ENCODE measurements at regions not wholly inside any gene's neighbourhood (a gene's known extent, or its start where the extent isn't known, plus 50 kb on each side); places are given as distances from the start of the nearest gene placed in this dataset.

- Histone ChIP-seq H3K4me1 (ENCODE audit: insufficient read depth, low read length, poor library complexity, severe bottlenecking) (no peaks in the 10 kb centered on the region), H3K9ac (ENCODE audit: low read depth, low read length, poor library complexity, severe bottlenecking) (no peak overlapping the region), H3K9me2 (replicated peaks; ENCODE audit: low read depth, low read length) (no peaks in the 10 kb centered on the region), H3F3A (ENCODE audit: low read depth) (no peaks in the 10 kb centered on the region), H4K20me1 (ENCODE audit: insufficient read depth, low read length, poor library complexity, severe bottlenecking) (no peaks in the 10 kb centered on the region), H2AFZ (ENCODE audit: low read length) (no peak overlapping the region), H3K9me3 (ENCODE audit: insufficient read depth, low read depth, low read length) (no peaks in the 10 kb centered on the region), H3K27me3 (ENCODE audit: insufficient read depth, low read length, poor library complexity, severe bottlenecking) (no peaks in the 10 kb centered on the region), H3K4me2 (ENCODE audit: low read depth, low read length, poor library complexity, severe bottlenecking) (no peak overlapping the region), H3K36me3 (ENCODE audit: insufficient read depth, low read length) (no peaks in the 10 kb centered on the region), H3K4me3 (ENCODE audit: low read length, poor library complexity, severe bottlenecking) (no peak overlapping the region), H3K79me2 (ENCODE audit: insufficient read depth, low read length) (no peaks in the 10 kb centered on the region)
- TF ChIP-seq EZH2phosphoT487 (IDR thresholded peaks at IDR 0.05; ENCODE audit: borderline replicate concordance) (no peak), CTCF (conservative IDR thresholded peaks at IDR 0.05; ENCODE audit: low read length) (no peak)
These were observed 604.9 kb upstream of the PTBP2 start for GRCh38 chr1:96116731-96117130.

- TF ChIP-seq EZH2phosphoT487 (IDR thresholded peaks at IDR 0.05; ENCODE audit: borderline replicate concordance) = no peak
- TF ChIP-seq CTCF (conservative IDR thresholded peaks at IDR 0.05; ENCODE audit: low read length) = no peak
- H3K79me2 ChIP-seq (ENCODE audit: insufficient read depth, low read length) = no peaks in the 10 kb centered on the region
- no peaks in the 10 kb centered on the region for H3K27me3 ChIP-seq (ENCODE audit: insufficient read depth, low read length, poor library complexity, severe bottlenecking)
- H3K9me2 ChIP-seq (replicated peaks; ENCODE audit: low read depth, low read length) = no peaks in the 10 kb centered on the region
- no peaks in the 10 kb centered on the region for H3F3A ChIP-seq (ENCODE audit: low read depth)
- H3K4me2 ChIP-seq (ENCODE audit: low read depth, low read length, poor library complexity, severe bottlenecking) = no peak overlapping the region
- H3K9me3 ChIP-seq (ENCODE audit: insufficient read depth, low read depth, low read length) = no peaks in the 10 kb centered on the region
- H4K20me1 ChIP-seq (ENCODE audit: insufficient read depth, low read length, poor library complexity, severe bottlenecking) = no peaks in the 10 kb centered on the region
- H2AFZ ChIP-seq (ENCODE audit: low read length) = no peak overlapping the region
- H3K9ac ChIP-seq (ENCODE audit: low read depth, low read length, poor library complexity, severe bottlenecking) = no peak overlapping the region
- no peak overlapping the region for H3K4me3 ChIP-seq (ENCODE audit: low read length, poor library complexity, severe bottlenecking)
- H3K4me1 ChIP-seq (ENCODE audit: insufficient read depth, low read length, poor library complexity, severe bottlenecking) = no peaks in the 10 kb centered on the region
- H3K36me3 ChIP-seq (ENCODE audit: insufficient read depth, low read length) = no peaks in the 10 kb centered on the region
These were observed 591.2 kb upstream of the PTBP2 start for GRCh38 chr1:96130432-96130831.

GRCh38 chr1:96144636-96145035, 576.9 kb upstream of the PTBP2 start:
- Histone ChIP-seq H2AFZ (ENCODE audit: low read length) (no peak overlapping the region), H3K36me3 (ENCODE audit: insufficient read depth, low read length) (no peaks in the 10 kb centered on the region)
- TF ChIP-seq CTCF (conservative IDR thresholded peaks at IDR 0.05; ENCODE audit: low read length) (no peak), EZH2phosphoT487 (IDR thresholded peaks at IDR 0.05; ENCODE audit: borderline replicate concordance) (no peak)

More at GRCh38 chr1:96144636-96145035, 576.9 kb upstream of the PTBP2 start:
- Histone ChIP-seq H3K9me2 (replicated peaks; ENCODE audit: low read depth, low read length) (no peaks in the 10 kb centered on the region), H3K4me3 (ENCODE audit: low read length, poor library complexity, severe bottlenecking) (no peak overlapping the region), H3K4me1 (ENCODE audit: insufficient read depth, low read length, poor library complexity, severe bottlenecking) (no peaks in the 10 kb centered on the region), H3K79me2 (ENCODE audit: insufficient read depth, low read length) (no peaks in the 10 kb centered on the region), H4K20me1 (ENCODE audit: insufficient read depth, low read length, poor library complexity, severe bottlenecking) (no peaks in the 10 kb centered on the region), H3K9me3 (ENCODE audit: insufficient read depth, low read depth, low read length) (no peaks in the 10 kb centered on the region), H3K27me3 (ENCODE audit: insufficient read depth, low read length, poor library complexity, severe bottlenecking) (no peaks in the 10 kb centered on the region), H3K4me2 (ENCODE audit: low read depth, low read length, poor library complexity, severe bottlenecking) (no peak overlapping the region), H3K9ac (ENCODE audit: low read depth, low read length, poor library complexity, severe bottlenecking) (no peak overlapping the region), H3F3A (ENCODE audit: low read depth) (no peaks in the 10 kb centered on the region)
